Smooth muscle cell of the brain vasculature (primary cell): ENCODE measurements at regions not wholly inside any gene's neighbourhood (a gene's known extent, or its start where the extent isn't known, plus 50 kb on each side); places are given as distances from the start of the nearest gene placed in this dataset.
A peak's percentile ranks its signal among the peaks of the same experiment; 100 is the strongest.

ENCODE experiments used
- DNase-seq: peaks from one replicate; pipeline ENCODE4 v3.0.0-alpha.2; 2012; ENCODE audit warnings: low read depth, low spot score

DNA sequence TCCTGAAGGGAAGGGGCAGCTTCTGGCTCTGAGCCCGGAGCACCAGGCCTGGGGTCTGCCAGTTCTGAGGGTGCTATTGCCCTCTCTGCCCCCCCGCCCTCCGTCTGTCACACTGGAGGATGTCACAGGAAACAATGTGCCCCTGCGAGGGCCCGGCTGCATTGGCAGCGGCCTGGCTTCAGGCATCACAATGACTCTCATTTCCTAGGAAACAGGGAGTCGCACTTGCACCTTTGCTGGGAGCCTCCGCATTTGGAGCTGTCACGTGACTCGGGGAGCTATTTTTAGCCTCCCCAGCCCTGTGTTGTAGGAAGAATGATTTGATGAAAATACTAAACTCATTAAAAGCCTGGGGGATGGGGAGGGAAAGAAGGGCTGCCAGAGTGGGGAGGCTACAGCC, 518.9 kb downstream of the SHQ1 start:
- DNase-seq: no peak

DNA sequence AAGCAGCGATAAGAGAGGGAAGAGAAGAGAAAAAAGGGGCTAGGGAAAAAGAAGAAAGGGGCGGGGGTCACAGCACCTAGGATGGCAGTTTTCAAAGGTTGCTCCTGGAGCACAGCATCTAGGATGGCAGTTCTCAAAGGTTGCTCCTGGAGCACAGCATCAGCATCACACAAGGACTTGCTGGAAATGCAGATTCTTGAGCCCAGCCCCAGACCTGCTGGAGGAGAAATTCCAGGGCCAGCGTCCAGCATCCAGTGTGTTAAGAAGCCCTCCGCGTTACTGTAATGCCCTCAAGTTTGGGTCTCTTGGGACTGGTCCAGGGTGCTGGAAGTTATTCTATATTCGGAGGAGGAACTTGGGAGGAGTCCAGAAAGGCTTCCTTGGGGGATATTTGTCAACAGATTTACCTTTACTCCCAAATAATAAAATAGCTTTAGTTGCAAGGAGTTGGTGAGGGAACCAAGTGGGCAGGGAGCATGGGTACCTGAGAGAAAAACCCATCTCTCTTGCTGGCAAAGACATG, 519.4 kb downstream of the SHQ1 start:
- no peak for DNase-seq

- no peak for DNase-seq
Measured at GRCh38 chr3:72327008-72327407, 521.2 kb downstream of the SHQ1 start.

- DNase-seq: no peak
Measured at GRCh38 chr3:72324253-72324811, 523.9 kb downstream of the SHQ1 start.

DNA sequence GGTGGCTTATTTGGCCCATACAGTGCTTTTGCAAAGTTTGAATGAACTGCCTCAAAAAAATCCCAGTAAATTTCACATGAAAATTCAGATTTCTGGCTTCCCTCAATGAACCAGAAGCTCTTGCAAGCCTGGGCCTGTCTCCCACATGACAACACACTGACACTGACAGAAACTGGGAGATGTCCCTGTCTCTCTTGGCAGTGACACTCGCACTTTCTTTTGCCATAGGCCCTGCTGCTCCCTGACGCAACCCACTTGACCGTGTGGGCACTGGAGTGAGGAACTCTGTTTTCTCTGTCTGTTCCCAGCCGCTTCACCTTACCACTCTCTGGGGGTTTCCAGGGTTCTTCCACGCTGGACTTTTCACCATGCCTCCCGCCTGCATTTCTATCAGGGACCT, 524.5 kb downstream of the SHQ1 start:
- no peak for DNase-seq

DNA sequence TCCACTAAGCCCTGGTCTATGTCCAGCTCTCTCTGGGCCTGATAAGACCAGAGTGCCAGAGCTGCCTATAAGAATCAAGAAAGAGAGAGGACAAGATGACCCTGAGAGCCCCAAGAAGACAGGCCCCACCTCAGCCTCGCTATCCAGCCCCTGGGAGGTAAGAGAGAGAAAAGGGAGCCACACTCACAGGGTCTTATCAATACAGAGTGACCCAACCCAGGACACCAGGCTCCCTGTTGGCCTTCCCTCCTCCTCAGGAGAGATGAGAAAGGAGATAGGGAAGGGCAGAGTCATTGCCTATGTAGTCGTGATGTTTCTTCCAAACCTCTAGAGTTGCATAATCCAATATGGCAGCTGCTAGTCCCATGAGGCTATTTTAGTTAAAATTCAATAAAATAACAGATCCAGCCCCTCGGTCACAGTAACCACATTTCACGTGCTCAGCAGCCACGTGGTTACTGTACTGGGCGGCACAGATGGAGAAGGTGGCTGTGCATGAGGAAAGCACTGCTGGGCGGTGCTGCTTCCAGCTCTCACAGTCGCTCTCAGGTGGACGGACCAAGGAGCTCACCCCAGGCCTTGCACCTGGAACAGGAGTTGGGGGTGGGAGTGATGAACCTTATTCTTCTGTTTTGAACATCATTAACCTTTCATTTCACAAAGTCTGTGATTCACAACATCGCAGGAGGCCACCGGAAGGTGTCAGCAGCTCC, 525.8 kb downstream of the SHQ1 start:
- DNase-seq: no peak

DNA sequence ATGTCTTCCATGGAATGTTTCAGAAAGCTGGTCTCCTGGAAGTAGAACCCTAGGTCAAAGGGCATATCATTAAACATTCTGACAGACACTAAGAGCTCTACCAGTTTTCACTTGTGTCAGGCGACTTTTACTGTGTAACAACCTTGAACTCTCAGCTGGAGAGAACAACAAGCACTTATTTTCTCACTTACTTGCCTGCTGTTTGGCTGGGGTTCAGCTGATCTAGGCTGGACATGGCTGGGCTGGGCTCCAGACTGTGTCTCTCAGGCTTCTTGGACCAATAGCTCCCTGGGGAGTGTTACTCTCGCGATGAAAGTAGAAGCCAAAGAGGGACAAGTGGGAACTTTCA, 527.3 kb downstream of the SHQ1 start:
- DNase-seq: no peak

DNA sequence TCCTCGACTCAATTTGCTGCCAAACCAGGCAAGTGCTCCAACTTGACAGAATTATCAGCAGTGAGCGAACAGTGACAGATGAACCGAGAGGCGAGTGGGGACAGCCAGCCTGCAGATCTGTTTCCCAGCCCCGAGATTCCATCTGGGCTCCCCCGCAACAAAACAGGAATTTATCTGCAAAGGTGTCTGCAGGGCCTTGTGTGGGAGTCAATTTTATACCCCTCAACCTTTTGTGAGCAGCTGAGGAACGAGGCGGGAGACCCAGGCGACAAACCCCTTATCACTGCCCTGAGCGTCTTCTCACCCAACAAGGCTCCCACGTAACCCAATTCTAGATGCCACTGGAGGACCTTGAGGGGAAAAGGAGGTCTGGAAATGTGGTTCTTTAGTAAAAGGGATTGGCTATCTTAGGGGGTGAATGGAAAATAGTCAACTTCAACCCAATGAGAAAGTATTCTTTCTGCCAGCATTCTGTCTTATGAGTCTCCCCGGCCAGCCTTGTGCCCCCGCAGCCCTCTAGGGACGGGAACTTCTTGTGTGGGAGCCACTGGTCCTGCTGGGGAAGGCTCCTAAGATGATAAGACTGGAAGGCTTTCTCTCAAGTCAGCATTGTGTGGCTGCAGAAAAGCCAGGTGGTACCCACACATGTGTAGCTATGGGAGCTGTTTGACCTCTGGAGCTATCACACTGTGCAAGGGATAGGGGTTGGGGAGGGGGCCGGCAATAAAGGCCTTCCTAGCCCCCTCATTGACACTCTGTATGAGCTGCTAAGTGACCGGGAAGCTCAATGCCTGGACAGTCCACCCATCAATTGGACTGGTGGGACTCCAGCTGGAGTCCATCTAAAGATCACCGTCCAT, 527.9 kb downstream of the SHQ1 start:
- DNase-seq: no peak

DNA sequence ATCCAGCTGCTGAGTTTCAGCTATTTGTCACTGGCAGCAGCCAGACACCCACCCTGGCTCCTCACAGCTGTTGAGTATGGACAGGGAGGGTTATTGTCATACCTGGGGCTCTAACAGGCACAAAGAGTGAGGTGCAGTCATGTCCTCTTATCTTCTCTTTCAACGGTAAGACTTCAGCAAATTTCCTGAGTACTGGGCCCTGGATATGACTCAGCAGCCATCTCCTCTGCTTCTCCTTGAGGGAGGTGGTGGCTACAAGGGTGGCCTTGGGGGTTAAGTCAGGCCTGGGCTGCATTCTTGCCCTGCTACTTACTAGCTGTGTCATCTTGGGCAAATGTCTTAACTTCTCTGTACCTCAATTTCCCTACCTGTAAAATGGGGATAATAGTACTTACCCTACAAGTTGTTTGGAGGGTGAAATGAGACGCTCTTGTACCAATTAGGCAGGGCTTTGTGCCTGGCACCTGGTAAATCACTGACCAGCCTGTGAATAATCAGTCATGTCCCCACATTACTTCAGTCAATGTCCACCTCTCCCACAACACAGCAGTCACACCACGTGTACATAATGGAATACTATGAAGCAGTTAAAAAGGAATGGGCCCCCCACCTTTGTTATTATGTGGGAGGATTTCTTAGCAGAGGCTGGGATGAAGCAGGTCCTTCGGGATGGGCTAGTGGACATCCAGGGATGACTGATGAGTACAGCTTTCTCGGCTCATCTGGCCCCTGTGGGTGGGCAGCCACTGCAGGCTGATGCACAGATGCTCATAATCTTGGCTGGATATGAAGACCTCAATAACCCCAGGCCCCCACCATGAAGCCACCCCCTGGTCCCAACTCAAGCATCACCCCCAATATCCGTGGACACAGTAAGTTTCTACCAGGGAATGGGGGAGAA, 528.8 kb downstream of the SHQ1 start:
- no peak for DNase-seq

DNA sequence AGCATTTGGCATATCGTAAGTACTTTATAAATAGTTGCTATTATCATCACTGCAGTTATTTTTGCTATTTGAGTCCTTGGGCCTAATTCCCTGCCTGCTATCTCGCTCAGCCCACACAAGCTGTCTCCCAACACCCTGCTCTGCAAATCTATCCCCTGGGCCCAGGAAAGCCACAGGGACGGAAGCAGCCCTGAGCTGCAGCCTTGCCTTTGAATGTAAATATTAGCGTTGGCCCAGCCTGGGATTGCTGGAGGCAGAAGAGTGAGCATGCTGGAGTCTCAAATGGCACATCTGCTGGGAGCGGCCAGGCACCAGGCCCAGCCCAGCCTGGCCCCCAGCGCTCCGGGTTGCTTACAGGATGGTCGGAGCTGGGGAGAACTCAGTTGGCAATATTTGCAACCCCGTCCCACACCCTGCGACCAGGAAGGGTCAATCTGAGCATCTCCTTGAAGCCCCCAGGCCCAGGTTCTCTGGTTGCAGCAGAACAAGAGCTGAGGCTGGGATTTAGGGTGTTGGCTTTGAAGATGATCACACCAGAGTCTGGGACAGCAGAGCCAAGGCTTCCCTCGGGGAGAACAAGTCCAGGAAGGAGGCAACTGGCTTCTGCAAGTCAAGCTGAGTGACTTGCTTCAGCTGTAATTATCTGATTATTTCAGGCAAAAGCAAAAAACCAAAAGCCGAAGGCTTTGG, 529.6 kb downstream of the SHQ1 start:
- DNase-seq: no peak

GRCh38 chr3:72317491-72317890, 530.8 kb downstream of the SHQ1 start:
- DNase-seq: no peak

GRCh38 chr3:72316501-72317279, 531.6 kb downstream of the SHQ1 start:
- peak; percentile 63 for DNase-seq

- no peak for DNase-seq
Measured at GRCh38 chr3:72313308-72313707, 528.4 kb upstream of the PROK2 start.

DNA sequence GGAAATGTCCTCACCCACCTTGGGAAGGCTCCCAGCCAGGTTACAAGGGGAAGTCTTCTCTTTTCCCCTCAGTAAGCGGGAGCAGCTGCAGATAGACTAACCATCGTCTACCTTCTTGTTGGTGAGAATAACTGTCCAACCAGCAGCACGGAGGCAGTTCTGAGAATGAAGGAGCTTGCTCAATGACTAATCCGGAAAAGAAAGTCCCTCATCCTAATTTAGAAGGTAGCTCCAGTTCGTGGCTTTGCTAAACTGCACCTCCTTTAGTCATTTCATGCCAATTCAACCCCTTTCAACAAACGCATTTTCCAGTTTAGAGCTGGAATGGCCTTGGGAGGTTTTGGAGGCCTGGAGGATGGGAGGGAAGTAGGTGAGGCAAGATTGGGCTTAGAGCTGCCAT, 527.4 kb upstream of the PROK2 start:
- no peak for DNase-seq

GRCh38 chr3:72311425-72311824, 526.5 kb upstream of the PROK2 start:
- DNase-seq: no peak

GRCh38 chr3:72310419-72311380, 525.8 kb upstream of the PROK2 start:
- DNase-seq: peak; percentile 66

DNA sequence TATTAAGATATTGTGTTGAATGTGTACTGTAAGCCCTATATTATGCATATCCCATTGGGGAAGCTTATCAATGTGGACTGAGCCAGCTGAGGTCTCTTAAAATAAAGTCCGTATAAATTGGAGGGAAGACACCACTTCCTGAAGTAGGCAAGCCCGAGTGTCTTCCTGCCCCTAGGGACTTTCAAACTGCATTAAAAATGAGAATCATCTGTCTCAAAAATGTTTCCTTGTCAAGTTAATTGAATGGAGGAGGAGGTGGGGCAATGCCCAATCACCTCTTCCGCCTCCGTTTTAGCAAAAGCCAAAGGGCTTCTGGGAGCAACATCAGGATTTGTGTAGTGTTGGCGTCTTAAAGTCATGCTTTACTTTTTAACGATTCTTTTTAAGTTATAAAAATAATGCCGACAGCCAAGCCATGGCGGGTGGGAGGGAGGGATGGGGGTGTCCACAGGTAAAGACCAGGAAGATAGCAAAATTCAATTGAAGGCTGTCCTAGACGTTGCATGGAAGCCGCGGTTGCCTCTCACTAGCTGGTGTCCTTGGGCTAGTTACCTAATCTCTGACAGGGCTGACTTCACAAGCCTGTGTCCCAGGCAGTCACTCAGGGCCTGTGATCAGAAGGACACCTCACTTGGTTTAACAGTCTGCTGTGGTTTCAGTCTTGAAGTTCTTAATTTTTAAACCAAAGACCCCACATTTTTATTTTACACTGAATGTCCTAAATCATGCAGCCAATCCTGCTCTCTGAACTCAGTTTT, 524.9 kb upstream of the PROK2 start:
- DNase-seq: no peak

DNA sequence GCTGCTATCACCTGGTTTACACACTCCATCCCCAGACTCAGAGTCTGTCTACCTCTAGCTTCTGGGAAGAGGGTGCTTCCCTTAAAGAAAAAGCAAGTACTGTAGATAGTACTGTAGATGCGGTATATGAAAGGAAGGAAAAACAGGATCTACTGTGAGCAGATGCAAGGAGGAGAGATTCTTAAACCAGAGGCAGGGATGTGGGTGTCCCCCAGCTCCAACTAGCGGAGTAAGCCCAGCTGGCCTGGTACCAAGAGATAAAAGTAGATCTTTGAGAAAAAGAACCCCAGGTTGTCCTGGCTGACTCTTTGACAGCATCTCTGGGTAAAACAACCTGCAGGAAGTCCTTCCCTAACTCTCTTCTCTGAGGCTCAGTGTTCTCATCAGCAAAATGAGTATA, 523.7 kb upstream of the PROK2 start:
- no peak for DNase-seq
